Bronchial epithelial cell (primary cell): ENCODE measurements at regions not wholly inside any gene's neighbourhood (a gene's known extent, or its start where the extent isn't known, plus 50 kb on each side); places are given as distances from the start of the nearest gene placed in this dataset.
A peak's percentile ranks its signal among the peaks of the same experiment; 100 is the strongest.

ENCODE experiments used
- DNase-seq: peaks from one replicate; pipeline ENCODE4 v3.0.0-alpha.2; 2010; ENCODE audit warnings: low read depth
- FAIRE-seq: peaks from 2 replicates; lab custom pipeline; 2011; peaks lifted over from hg19 to GRCh38; lab: Jason Lieb, UNC
- H3K27me3 ChIP-seq: 2 replicates; pipeline ENCODE4 v1.5.1; 2011; ENCODE audit warnings: low read length; ENCODE audit not compliant: control insufficient read depth, insufficient read depth
- H3K36me3 ChIP-seq: 2 replicates; pipeline ENCODE4 v1.5.1; 2011; ENCODE audit warnings: low read length; ENCODE audit not compliant: control insufficient read depth, insufficient read depth
- H3K4me3 ChIP-seq: 2 replicates; pipeline ENCODE4 v1.5.1; 2011; ENCODE audit warnings: mild to moderate bottlenecking, low read depth, low read length, control low read depth
- CTCF ChIP-seq: IDR thresholded peaks from 2 replicates; pipeline ENCODE4 v1.5.1; 2011; ENCODE audit warnings: mild to moderate bottlenecking, moderate library complexity, low read length, control low read depth, inconsistent platforms; ENCODE audit not compliant: insufficient read depth, severe bottlenecking

- TF ChIP-seq CTCF: no peak
- no peak for FAIRE-seq
- DNase-seq: no peak
- Histone ChIP-seq H3K36me3 (no peaks in the 10 kb centered on the region), H3K4me3 (no peak overlapping the region), H3K27me3 (no peaks in the 10 kb centered on the region)
These were observed 155.9 kb upstream of the MEIS1 start for GRCh38 chr2:66279024-66279423.

- no peak for FAIRE-seq
- no peak for DNase-seq
- Histone ChIP-seq H3K36me3 (no peaks in the 10 kb centered on the region), H3K27me3 (no peaks in the 10 kb centered on the region), H3K4me3 (no peak overlapping the region)
- TF ChIP-seq CTCF: no peak
These were observed 158.9 kb upstream of the MEIS1 start for GRCh38 chr2:66275984-66276383.

GRCh38 chr2:66273933-66274490 is 160.9 kb upstream of the MEIS1 start:
- Histone ChIP-seq H3K36me3 (no peaks in the 10 kb centered on the region), H3K4me3 (no peak overlapping the region), H3K27me3 (no peaks in the 10 kb centered on the region)
- no peak for FAIRE-seq
- no peak for DNase-seq
- TF ChIP-seq CTCF: no peak

- no peak for TF ChIP-seq CTCF
- no peak overlapping the region for H3K4me3 ChIP-seq
- no peaks in the 10 kb centered on the region for H3K36me3 ChIP-seq
- DNase-seq (no peak), FAIRE-seq (no peak)
- no peaks in the 10 kb centered on the region for H3K27me3 ChIP-seq
These were observed 162.2 kb upstream of the MEIS1 start for GRCh38 chr2:66272751-66273150.

GRCh38 chr2:66271777-66272176 is 163.1 kb upstream of the MEIS1 start:
- DNase-seq (no peak), FAIRE-seq (no peak)
- no peak for TF ChIP-seq CTCF
- no peaks in the 10 kb centered on the region for H3K36me3 ChIP-seq
- no peak overlapping the region for H3K4me3 ChIP-seq
- no peaks in the 10 kb centered on the region for H3K27me3 ChIP-seq

- no peaks in the 10 kb centered on the region for H3K27me3 ChIP-seq
- no peaks in the 10 kb centered on the region for H3K36me3 ChIP-seq
- DNase-seq (peak; percentile 45), FAIRE-seq (no peak)
- TF ChIP-seq CTCF: no peak
- H3K4me3 ChIP-seq: no peak overlapping the region
These were observed 164.7 kb upstream of the MEIS1 start for GRCh38 chr2:66270247-66270646.
